ENCODE measurements at regions not wholly inside any gene's neighbourhood (a gene's known extent, or its start where the extent isn't known, plus 50 kb on each side); places are given as distances from the start of the nearest gene placed in this dataset.

DNA sequence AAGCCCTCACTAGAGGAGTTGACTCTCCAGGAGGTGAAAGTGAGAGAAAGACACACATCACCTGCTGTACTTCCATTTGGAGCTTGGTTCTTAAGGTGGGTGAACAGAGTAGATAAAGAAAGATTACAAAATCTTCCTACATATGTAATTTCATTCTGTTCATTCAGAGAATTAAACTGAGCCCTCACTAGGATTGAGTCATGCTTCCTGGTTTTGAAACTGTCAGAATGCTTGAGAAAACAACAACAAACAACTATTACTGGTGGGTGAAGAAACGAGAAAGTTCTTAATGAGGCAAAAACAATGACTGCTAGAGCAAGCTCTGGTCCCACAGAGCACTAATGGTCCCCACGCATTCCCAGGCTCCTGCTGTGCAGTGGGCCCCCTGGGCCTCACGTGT is 841.7 kb downstream of the VRK1 start:
- POLR2A ChIA-PET, result interaction anchor here (0.6 kb wide), 1 partner anchor 1636 kb away, joined by 4 read pairs; no protein-coding TSS in a partner anchor
- H3K9me3 Mint-ChIP-seq, result peaks cover 13% of the 10 kb centered on the region
- H3K27me3 Mint-ChIP-seq (ENCODE audit: low read depth), result peaks cover 3% of the 10 kb centered on the region
- H3K4me3 Mint-ChIP-seq, result no peak overlapping the region
- no peak for ATAC-seq
- H3K4me1 Mint-ChIP-seq, result peaks cover 83% of the 10 kb centered on the region
- DNase-seq (ENCODE audit: low spot score), result no peak
- TF ChIP-seq, protein P1, sequence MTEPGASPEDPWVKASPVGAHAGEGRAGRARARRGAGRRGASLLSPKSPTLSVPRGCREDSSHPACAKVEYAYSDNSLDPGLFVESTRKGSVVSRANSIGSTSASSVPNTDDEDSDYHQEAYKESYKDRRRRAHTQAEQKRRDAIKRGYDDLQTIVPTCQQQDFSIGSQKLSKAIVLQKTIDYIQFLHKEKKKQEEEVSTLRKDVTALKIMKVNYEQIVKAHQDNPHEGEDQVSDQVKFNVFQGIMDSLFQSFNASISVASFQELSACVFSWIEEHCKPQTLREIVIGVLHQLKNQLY (CRISPR knock-in tag; IDR thresholded peaks at IDR 0.05), result no peak
- no peak for TF ChIP-seq KAT7 (CRISPR knock-in tag; IDR thresholded peaks at IDR 0.05; ENCODE audit: borderline replicate concordance)
- CTCF ChIA-PET, result interaction anchor here (0.8 kb wide), 1 partner anchor 10 kb away, joined by 3 read pairs; no protein-coding TSS in a partner anchor
- H3K36me3 Mint-ChIP-seq, result peaks cover 5% of the 10 kb centered on the region; the same call in 1 of the 2 replicates
- H3K27ac Mint-ChIP-seq, result no peak overlapping the region

DNA sequence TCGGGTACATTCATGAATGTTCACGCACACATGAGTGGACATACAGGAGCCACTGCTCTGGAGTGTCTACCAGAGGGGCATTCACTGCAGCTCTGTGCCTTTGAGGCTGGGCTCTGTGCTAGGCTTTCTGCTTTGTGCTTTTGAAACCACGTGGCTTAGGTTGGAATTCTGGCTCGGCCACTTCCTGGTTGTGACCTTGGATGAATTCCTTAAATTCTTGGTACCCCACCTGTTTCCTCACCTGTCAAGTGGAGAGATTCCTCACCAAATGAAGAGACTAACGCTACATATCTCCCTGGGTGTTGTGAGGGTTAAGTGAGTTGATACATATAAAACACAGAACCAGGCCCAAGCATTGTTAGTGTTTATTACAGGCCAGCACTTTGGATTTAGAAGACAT is 842.8 kb downstream of the VRK1 start:
- POLR2A ChIA-PET, result no interaction called here
- peak overlapping the region; percentile 91 for H3K27ac Mint-ChIP-seq
- peaks cover 5% of the 10 kb centered on the region; the same call in 1 of the 2 replicates for H3K36me3 Mint-ChIP-seq
- peaks cover 3% of the 10 kb centered on the region for H3K27me3 Mint-ChIP-seq (ENCODE audit: low read depth)
- H3K4me1 Mint-ChIP-seq, result peaks cover 71% of the 10 kb centered on the region
- TF ChIP-seq, protein P2, sequence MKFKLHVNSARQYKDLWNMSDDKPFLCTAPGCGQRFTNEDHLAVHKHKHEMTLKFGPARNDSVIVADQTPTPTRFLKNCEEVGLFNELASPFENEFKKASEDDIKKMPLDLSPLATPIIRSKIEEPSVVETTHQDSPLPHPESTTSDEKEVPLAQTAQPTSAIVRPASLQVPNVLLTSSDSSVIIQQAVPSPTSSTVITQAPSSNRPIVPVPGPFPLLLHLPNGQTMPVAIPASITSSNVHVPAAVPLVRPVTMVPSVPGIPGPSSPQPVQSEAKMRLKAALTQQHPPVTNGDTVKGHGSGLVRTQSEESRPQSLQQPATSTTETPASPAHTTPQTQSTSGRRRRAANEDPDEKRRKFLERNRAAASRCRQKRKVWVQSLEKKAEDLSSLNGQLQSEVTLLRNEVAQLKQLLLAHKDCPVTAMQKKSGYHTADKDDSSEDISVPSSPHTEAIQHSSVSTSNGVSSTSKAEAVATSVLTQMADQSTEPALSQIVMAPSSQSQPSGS (CRISPR knock-in tag; IDR thresholded peaks at IDR 0.05; ENCODE audit: borderline replicate concordance, low read depth), result no peak
- no peak for TF ChIP-seq ZNF219 (CRISPR knock-in tag; IDR thresholded peaks at IDR 0.05; ENCODE audit: borderline replicate concordance)
- TF ChIP-seq, protein P3, sequence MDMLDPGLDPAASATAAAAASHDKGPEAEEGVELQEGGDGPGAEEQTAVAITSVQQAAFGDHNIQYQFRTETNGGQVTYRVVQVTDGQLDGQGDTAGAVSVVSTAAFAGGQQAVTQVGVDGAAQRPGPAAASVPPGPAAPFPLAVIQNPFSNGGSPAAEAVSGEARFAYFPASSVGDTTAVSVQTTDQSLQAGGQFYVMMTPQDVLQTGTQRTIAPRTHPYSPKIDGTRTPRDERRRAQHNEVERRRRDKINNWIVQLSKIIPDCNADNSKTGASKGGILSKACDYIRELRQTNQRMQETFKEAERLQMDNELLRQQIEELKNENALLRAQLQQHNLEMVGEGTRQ (CRISPR knock-in tag; IDR thresholded peaks at IDR 0.05), result peak; percentile 50
- peaks cover 13% of the 10 kb centered on the region for H3K9me3 Mint-ChIP-seq
- ATAC-seq (peak; percentile 76), DNase-seq (ENCODE audit: low spot score) (peak; percentile 51)
- CTCF ChIA-PET, result no interaction called here
- no peak overlapping the region for H3K4me3 Mint-ChIP-seq

DNA sequence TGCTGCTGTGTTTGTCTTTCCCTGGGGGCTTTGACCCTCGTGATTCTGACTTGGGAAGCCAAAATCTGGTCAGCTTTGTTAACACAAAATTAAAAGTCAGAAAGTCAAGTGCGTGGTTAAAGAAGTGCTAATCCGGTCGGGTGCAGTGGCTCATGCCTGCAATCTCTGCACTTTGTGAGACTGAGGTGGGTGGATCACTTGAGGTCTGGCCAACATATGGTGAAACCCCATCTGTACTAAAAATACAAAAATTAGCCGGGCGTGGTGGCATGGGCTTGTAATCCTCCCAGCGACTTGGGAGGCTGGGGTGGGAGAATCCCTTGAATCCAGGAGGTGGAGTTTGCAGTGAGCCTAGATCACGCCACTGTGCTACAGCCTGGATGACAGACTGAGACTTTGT is 844.6 kb downstream of the VRK1 start:
- POLR2A ChIA-PET, result no interaction called here
- Mint-ChIP-seq H3K4me3 (no peak overlapping the region), H3K36me3 (peaks cover 5% of the 10 kb centered on the region; the same call in 1 of the 2 replicates), H3K4me1 (peaks cover 59% of the 10 kb centered on the region), H3K9me3 (peaks cover 13% of the 10 kb centered on the region), H3K27ac (no peak overlapping the region), H3K27me3 (ENCODE audit: low read depth) (peaks cover 3% of the 10 kb centered on the region)
- ATAC-seq, result no peak
- CTCF ChIA-PET, result no interaction called here
- no peak for DNase-seq (ENCODE audit: low spot score)
- TF ChIP-seq SMAD4 (CRISPR knock-in tag; IDR thresholded peaks at IDR 0.05), result no peak
- no peak for TF ChIP-seq TP53 (CRISPR knock-in tag; IDR thresholded peaks at IDR 0.05)
- TF ChIP-seq, protein P4, sequence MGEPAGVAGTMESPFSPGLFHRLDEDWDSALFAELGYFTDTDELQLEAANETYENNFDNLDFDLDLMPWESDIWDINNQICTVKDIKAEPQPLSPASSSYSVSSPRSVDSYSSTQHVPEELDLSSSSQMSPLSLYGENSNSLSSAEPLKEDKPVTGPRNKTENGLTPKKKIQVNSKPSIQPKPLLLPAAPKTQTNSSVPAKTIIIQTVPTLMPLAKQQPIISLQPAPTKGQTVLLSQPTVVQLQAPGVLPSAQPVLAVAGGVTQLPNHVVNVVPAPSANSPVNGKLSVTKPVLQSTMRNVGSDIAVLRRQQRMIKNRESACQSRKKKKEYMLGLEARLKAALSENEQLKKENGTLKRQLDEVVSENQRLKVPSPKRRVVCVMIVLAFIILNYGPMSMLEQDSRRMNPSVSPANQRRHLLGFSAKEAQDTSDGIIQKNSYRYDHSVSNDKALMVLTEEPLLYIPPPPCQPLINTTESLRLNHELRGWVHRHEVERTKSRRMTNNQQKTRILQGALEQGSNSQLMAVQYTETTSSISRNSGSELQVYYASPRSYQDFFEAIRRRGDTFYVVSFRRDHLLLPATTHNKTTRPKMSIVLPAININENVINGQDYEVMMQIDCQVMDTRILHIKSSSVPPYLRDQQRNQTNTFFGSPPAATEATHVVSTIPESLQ (CRISPR knock-in tag; IDR thresholded peaks at IDR 0.05), result no peak
- no peak for TF ChIP-seq ZNF263 (CRISPR knock-in tag; IDR thresholded peaks at IDR 0.05; ENCODE audit: low read depth)
- TF ChIP-seq, protein P5, sequence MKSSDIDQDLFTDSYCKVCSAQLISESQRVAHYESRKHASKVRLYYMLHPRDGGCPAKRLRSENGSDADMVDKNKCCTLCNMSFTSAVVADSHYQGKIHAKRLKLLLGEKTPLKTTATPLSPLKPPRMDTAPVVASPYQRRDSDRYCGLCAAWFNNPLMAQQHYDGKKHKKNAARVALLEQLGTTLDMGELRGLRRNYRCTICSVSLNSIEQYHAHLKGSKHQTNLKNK (CRISPR knock-in tag; IDR thresholded peaks at IDR 0.05), result no peak
- TF ChIP-seq, protein P6, sequence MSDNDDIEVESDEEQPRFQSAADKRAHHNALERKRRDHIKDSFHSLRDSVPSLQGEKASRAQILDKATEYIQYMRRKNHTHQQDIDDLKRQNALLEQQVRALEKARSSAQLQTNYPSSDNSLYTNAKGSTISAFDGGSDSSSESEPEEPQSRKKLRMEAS (CRISPR knock-in tag; IDR thresholded peaks at IDR 0.05), result no peak
- TF ChIP-seq, protein P7, sequence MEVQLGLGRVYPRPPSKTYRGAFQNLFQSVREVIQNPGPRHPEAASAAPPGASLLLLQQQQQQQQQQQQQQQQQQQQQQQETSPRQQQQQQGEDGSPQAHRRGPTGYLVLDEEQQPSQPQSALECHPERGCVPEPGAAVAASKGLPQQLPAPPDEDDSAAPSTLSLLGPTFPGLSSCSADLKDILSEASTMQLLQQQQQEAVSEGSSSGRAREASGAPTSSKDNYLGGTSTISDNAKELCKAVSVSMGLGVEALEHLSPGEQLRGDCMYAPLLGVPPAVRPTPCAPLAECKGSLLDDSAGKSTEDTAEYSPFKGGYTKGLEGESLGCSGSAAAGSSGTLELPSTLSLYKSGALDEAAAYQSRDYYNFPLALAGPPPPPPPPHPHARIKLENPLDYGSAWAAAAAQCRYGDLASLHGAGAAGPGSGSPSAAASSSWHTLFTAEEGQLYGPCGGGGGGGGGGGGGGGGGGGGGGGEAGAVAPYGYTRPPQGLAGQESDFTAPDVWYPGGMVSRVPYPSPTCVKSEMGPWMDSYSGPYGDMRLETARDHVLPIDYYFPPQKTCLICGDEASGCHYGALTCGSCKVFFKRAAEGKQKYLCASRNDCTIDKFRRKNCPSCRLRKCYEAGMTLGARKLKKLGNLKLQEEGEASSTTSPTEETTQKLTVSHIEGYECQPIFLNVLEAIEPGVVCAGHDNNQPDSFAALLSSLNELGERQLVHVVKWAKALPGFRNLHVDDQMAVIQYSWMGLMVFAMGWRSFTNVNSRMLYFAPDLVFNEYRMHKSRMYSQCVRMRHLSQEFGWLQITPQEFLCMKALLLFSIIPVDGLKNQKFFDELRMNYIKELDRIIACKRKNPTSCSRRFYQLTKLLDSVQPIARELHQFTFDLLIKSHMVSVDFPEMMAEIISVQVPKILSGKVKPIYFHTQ (CRISPR knock-in tag; IDR thresholded peaks at IDR 0.05), result no peak
- TF ChIP-seq, protein P8, sequence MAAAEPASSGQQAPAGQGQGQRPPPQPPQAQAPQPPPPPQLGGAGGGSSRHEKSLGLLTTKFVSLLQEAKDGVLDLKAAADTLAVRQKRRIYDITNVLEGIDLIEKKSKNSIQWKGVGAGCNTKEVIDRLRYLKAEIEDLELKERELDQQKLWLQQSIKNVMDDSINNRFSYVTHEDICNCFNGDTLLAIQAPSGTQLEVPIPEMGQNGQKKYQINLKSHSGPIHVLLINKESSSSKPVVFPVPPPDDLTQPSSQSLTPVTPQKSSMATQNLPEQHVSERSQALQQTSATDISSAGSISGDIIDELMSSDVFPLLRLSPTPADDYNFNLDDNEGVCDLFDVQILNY (CRISPR knock-in tag; IDR thresholded peaks at IDR 0.05), result no peak
- TF ChIP-seq ELF4 (CRISPR knock-in tag; IDR thresholded peaks at IDR 0.05; ENCODE audit: low read depth), result no peak
- no peak for TF ChIP-seq GRHL2 (CRISPR knock-in tag; IDR thresholded peaks at IDR 0.05; ENCODE audit: insufficient replicate concordance, severe bottlenecking)
- no peak for TF ChIP-seq MYBL2 (CRISPR knock-in tag; IDR thresholded peaks at IDR 0.05)

All from WTC11 (cell line).